ENCODE measurements at regions not wholly inside any gene's neighbourhood (a gene's known extent, or its start where the extent isn't known, plus 50 kb on each side); places are given as distances from the start of the nearest gene placed in this dataset.

DNA sequence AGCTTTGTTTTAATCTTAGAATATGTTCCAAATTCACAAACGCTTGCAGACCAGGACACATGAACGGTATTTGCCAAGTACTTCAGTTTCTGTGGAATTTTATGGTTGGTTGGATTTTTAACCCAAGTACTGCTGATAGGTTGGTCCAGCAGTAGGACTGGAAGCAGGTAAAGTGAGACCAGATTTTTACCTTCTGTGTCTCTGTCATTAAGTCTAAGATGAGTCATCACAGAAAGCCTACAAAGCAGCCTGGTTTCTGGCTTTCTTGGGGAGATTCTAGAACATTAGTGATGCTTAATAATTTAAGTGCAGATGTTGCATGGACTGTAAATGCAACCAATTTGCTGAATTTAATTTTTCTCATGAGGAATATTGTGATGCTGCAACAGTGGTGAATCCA lies 100.5 kb downstream of the SCG2 start:
- no peak for TF ChIP-seq GABPB1 (CRISPR knock-in tag; IDR thresholded peaks at IDR 0.05)
- TF ChIP-seq, protein P1, sequence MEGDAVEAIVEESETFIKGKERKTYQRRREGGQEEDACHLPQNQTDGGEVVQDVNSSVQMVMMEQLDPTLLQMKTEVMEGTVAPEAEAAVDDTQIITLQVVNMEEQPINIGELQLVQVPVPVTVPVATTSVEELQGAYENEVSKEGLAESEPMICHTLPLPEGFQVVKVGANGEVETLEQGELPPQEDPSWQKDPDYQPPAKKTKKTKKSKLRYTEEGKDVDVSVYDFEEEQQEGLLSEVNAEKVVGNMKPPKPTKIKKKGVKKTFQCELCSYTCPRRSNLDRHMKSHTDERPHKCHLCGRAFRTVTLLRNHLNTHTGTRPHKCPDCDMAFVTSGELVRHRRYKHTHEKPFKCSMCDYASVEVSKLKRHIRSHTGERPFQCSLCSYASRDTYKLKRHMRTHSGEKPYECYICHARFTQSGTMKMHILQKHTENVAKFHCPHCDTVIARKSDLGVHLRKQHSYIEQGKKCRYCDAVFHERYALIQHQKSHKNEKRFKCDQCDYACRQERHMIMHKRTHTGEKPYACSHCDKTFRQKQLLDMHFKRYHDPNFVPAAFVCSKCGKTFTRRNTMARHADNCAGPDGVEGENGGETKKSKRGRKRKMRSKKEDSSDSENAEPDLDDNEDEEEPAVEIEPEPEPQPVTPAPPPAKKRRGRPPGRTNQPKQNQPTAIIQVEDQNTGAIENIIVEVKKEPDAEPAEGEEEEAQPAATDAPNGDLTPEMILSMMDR (IDR thresholded peaks at IDR 0.05), result no peak
- TF ChIP-seq, protein P2, sequence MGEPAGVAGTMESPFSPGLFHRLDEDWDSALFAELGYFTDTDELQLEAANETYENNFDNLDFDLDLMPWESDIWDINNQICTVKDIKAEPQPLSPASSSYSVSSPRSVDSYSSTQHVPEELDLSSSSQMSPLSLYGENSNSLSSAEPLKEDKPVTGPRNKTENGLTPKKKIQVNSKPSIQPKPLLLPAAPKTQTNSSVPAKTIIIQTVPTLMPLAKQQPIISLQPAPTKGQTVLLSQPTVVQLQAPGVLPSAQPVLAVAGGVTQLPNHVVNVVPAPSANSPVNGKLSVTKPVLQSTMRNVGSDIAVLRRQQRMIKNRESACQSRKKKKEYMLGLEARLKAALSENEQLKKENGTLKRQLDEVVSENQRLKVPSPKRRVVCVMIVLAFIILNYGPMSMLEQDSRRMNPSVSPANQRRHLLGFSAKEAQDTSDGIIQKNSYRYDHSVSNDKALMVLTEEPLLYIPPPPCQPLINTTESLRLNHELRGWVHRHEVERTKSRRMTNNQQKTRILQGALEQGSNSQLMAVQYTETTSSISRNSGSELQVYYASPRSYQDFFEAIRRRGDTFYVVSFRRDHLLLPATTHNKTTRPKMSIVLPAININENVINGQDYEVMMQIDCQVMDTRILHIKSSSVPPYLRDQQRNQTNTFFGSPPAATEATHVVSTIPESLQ (CRISPR knock-in tag; IDR thresholded peaks at IDR 0.05), result no peak
- no peak for TF ChIP-seq ZNF416 (CRISPR knock-in tag; IDR thresholded peaks at IDR 0.05)
- no peak for TF ChIP-seq ZNF232 (CRISPR knock-in tag; IDR thresholded peaks at IDR 0.05)
- TF ChIP-seq, protein P3, sequence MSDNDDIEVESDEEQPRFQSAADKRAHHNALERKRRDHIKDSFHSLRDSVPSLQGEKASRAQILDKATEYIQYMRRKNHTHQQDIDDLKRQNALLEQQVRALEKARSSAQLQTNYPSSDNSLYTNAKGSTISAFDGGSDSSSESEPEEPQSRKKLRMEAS (CRISPR knock-in tag; IDR thresholded peaks at IDR 0.05), result no peak
- TF ChIP-seq JUN (CRISPR knock-in tag; IDR thresholded peaks at IDR 0.05), result no peak
- no peak for TF ChIP-seq NFYB (CRISPR knock-in tag; conservative IDR thresholded peaks at IDR 0.05; ENCODE audit: low read depth)
- TF ChIP-seq KAT7 (CRISPR knock-in tag; IDR thresholded peaks at IDR 0.05; ENCODE audit: borderline replicate concordance), result no peak
- no peak for TF ChIP-seq ZNF317 (CRISPR knock-in tag; IDR thresholded peaks at IDR 0.05; ENCODE audit: borderline replicate concordance, low read depth)
- TF ChIP-seq ZNF671 (CRISPR knock-in tag; IDR thresholded peaks at IDR 0.05), result no peak
- TF ChIP-seq, protein P4, sequence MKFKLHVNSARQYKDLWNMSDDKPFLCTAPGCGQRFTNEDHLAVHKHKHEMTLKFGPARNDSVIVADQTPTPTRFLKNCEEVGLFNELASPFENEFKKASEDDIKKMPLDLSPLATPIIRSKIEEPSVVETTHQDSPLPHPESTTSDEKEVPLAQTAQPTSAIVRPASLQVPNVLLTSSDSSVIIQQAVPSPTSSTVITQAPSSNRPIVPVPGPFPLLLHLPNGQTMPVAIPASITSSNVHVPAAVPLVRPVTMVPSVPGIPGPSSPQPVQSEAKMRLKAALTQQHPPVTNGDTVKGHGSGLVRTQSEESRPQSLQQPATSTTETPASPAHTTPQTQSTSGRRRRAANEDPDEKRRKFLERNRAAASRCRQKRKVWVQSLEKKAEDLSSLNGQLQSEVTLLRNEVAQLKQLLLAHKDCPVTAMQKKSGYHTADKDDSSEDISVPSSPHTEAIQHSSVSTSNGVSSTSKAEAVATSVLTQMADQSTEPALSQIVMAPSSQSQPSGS (CRISPR knock-in tag; IDR thresholded peaks at IDR 0.05; ENCODE audit: borderline replicate concordance, low read depth), result no peak
- TF ChIP-seq ELF4 (CRISPR knock-in tag; IDR thresholded peaks at IDR 0.05; ENCODE audit: low read depth), result no peak
- TF ChIP-seq NR1H2 (CRISPR knock-in tag; IDR thresholded peaks at IDR 0.05), result no peak
